HEK293T (cell line): ENCODE measurements at regions not wholly inside any gene's neighbourhood (a gene's known extent, or its start where the extent isn't known, plus 50 kb on each side); places are given as distances from the start of the nearest gene placed in this dataset.

Experiments used
- BHLHE40 ChIP-seq: fragments of 450-650 bp; IDR thresholded peaks from 2 replicates; pipeline ENCODE4 v1.6.1; 2016; ENCODE audit warnings: mild to moderate bottlenecking, moderate library complexity, borderline replicate concordance
- CTBP1 ChIP-seq: fragments of 450-650 bp; IDR thresholded peaks from 2 replicates; pipeline ENCODE4 v1.6.1; 2016; ENCODE audit warnings: borderline replicate concordance
- ELF4 ChIP-seq: fragments of 450-650 bp; IDR thresholded peaks from 2 replicates; pipeline ENCODE4 v1.6.1; 2017; ENCODE audit warnings: antibody characterized with exemption

DNA sequence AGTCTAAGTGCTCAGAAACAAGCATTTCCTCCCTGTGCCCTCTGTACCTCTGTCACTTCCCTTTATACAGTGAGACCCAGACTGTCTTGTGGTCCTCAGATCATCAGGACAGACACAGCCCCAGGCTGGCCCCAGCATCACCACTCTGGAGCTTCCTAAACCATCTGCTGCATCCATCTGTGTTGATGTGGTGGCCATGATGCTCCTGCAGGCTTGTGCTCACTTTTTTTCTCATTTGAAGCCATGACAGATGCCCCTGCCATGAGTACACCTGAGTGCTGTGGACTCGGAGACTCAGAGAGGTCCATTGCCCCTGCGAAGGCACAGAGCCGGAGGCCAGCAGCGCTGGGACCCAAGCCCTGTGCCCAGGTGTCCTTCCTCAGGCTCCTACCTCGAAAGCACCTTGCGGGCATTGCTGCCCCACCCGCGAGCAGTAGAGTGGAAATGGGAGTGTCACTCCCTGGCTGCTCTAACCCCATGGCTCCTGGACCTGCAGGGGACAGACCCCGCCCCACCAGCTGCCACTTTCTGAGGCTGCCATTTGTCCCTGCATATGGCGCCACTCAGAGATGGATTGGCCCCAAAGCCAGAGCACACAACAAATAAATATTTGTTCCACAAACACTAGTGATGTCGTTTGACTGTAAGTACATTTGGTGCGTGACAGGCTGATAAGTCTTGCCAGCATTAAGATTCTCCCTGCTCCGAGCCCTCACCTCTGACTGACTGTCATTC is 593.5 kb downstream of the TBC1D22A start:
- TF ChIP-seq CTBP1: no peak
- no peak for TF ChIP-seq BHLHE40
- TF ChIP-seq ELF4: no peak
